H1 (cell line): ENCODE measurements at regions not wholly inside any gene's neighbourhood (a gene's known extent, or its start where the extent isn't known, plus 50 kb on each side); places are given as distances from the start of the nearest gene placed in this dataset.

Source experiments
- TF ChIP-seq, protein P1 (sequence below): IDR thresholded peaks from 2 replicates; pipeline ENCODE4 v1.6.1; 2012; ENCODE audit warnings: low read length, inconsistent platforms

DNA sequence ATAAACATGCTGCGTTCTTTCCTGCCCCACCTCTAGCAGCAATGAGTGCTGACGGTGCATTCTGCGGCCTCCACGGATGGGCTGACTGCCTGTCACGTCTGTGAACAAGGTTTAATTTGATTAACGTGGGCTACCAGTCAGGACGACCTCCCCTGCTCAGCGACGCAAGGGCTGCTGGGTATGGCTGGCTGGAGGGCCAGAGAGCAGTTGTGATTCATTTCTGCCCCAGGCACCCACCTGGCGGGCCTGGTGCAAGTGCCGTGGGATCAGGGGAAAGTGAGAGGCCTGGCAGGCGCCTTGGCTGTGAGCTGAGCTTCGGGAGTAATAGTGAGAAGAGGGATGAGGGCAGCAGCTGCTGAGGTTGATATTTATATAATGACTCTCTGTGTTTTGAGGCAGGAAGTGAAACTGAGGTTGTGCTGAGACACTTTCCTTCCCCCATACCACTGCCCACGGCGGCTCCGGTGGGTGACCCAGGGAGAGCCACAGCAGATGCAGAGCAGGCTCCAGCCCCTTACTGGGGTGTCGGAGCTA is 190.4 kb upstream of the BCL6 start (continued):
- TF ChIP-seq, protein P1, sequence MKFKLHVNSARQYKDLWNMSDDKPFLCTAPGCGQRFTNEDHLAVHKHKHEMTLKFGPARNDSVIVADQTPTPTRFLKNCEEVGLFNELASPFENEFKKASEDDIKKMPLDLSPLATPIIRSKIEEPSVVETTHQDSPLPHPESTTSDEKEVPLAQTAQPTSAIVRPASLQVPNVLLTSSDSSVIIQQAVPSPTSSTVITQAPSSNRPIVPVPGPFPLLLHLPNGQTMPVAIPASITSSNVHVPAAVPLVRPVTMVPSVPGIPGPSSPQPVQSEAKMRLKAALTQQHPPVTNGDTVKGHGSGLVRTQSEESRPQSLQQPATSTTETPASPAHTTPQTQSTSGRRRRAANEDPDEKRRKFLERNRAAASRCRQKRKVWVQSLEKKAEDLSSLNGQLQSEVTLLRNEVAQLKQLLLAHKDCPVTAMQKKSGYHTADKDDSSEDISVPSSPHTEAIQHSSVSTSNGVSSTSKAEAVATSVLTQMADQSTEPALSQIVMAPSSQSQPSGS, result no peak
- TF ChIP-seq, all 59 proteins: peak for 0
